GM12878 (cell line): ENCODE measurements at regions not wholly inside any gene's neighbourhood (a gene's known extent, or its start where the extent isn't known, plus 50 kb on each side); places are given as distances from the start of the nearest gene placed in this dataset.

Experiments used
- NR2C1 ChIP-seq: fragments of 450-650 bp; IDR thresholded peaks from 2 replicates; pipeline ENCODE4 v1.6.1; 2017; ENCODE audit warnings: antibody characterized with exemption, mild to moderate bottlenecking, moderate library complexity
- RCOR1 ChIP-seq: conservative IDR thresholded peaks from 2 replicates; pipeline ENCODE4 v1.6.1; 2012; ENCODE audit warnings: low read depth, low read length, improper control_type of control experiment
- TARDBP ChIP-seq: IDR thresholded peaks from 2 replicates; pipeline ENCODE4 v1.6.1; 2016; ENCODE audit warnings: borderline replicate concordance
- ZNF274 ChIP-seq: IDR thresholded peaks from one replicate; pipeline ENCODE4 v1.8.0; 2011; ENCODE audit not compliant: insufficient read length, insufficient read depth
- TF ChIP-seq, protein P1 (sequence below): IDR thresholded peaks from 2 replicates; pipeline ENCODE4 v1.6.1; 2012; ENCODE audit warnings: mild to moderate bottlenecking, low read depth, low read length
- TF ChIP-seq, protein P2 (sequence below): fragments of 450-650 bp; IDR thresholded peaks from 2 replicates; pipeline ENCODE4 v1.6.1; 2016; ENCODE audit warnings: mild to moderate bottlenecking

DNA sequence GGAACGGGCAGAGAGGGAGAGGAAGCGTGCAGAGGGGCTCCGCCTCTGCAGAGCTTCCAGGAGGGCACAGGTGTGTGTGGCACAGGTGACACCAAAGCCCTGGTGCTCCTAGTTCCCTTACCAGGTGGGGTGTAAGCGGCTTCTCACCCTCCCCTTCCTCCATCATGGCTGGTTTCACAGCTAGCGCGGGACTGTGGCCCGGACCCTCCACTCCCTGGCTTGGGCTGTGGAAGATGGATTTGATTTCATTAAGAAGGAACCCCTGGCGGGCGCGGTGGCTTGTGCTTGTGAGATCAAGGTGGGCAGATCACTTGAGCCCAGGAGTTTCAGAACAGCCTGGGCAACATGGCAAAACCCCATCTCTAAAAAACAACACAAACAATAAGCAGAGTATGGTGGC lies 241.2 kb upstream of the GSE1 start:
- TF ChIP-seq RCOR1 (no peak), TARDBP (no peak), ZNF274 (no peak), NR2C1 (no peak)
- TF ChIP-seq, protein P1, sequence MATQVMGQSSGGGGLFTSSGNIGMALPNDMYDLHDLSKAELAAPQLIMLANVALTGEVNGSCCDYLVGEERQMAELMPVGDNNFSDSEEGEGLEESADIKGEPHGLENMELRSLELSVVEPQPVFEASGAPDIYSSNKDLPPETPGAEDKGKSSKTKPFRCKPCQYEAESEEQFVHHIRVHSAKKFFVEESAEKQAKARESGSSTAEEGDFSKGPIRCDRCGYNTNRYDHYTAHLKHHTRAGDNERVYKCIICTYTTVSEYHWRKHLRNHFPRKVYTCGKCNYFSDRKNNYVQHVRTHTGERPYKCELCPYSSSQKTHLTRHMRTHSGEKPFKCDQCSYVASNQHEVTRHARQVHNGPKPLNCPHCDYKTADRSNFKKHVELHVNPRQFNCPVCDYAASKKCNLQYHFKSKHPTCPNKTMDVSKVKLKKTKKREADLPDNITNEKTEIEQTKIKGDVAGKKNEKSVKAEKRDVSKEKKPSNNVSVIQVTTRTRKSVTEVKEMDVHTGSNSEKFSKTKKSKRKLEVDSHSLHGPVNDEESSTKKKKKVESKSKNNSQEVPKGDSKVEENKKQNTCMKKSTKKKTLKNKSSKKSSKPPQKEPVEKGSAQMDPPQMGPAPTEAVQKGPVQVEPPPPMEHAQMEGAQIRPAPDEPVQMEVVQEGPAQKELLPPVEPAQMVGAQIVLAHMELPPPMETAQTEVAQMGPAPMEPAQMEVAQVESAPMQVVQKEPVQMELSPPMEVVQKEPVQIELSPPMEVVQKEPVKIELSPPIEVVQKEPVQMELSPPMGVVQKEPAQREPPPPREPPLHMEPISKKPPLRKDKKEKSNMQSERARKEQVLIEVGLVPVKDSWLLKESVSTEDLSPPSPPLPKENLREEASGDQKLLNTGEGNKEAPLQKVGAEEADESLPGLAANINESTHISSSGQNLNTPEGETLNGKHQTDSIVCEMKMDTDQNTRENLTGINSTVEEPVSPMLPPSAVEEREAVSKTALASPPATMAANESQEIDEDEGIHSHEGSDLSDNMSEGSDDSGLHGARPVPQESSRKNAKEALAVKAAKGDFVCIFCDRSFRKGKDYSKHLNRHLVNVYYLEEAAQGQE, result no peak
- TF ChIP-seq, protein P2, sequence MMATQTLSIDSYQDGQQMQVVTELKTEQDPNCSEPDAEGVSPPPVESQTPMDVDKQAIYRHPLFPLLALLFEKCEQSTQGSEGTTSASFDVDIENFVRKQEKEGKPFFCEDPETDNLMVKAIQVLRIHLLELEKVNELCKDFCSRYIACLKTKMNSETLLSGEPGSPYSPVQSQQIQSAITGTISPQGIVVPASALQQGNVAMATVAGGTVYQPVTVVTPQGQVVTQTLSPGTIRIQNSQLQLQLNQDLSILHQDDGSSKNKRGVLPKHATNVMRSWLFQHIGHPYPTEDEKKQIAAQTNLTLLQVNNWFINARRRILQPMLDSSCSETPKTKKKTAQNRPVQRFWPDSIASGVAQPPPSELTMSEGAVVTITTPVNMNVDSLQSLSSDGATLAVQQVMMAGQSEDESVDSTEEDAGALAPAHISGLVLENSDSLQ, result no peak
